ENCODE measurements at regions not wholly inside any gene's neighbourhood (a gene's known extent, or its start where the extent isn't known, plus 50 kb on each side); places are given as distances from the start of the nearest gene placed in this dataset.

DNA sequence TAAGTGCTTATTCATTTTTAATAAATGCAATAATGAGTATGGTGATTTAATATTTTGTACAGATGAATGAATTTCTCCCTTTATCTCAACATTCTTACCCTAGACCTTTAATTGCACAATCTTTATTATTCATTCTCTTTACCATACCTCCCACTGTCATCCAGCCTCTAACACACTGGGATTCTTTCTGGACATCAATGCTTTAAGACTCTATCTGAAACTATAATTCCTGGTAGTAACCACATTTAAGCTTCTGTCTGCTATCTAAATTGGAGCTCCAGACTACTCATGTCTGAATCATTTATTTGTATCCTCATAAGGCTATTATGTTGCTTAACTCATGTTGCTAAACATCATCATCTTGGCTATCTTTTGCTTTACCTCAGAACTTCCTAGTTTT lies 270.2 kb downstream of the ALG10B start:
- DNase-seq: no peak

DNA sequence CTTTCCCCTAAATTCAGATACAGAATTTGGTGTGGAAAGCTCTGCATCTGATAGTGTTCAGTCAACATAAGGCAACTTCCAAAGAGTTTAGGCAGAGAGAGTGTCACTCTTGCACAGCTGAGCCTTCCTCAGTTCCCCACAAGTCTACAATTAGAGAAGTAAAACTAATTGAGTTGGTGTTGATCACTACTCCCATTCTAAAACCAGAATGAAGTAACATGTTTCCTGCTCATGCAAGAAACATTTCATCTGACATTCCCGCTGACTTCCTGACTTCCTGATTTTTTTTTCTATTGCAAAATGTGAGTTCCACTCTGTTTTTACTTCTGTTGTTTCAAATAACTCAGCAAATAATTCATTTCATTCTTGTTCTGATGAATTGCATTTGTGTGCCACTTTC lies 271.0 kb downstream of the ALG10B start:
- DNase-seq: no peak

DNA sequence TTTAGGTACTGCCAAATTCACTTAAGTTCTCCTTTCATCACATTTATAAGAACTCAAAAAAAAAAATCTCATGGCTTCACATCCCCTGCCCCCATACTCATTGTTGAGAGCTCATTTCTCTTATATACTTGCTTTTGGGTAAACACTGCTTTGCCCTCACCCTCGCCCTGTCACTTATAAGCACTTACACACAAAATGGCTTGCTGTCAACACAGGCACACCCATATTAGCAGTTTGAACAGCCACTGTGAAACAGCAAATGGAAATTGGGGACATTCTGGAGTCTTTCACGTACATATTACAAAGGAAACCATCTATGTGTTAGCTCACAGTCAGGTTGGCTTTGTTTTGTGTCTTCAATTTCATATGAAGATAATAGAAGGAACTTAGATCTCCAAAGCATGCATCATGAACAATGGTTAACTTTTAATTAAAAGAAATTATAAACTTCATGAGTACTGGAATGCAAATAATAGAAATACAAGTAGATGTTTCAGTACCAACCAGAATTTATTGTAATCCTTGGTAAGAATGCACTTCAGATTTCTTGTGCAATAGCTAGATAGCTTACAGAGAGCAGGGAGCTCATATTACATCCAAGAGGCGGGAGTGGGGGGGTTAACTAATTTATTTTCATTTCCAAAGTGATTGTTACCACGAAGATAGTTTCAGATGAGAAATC lies 272.2 kb downstream of the ALG10B start:
- DNase-seq: peak in 1 of 3 experiments; percentile 13

DNA sequence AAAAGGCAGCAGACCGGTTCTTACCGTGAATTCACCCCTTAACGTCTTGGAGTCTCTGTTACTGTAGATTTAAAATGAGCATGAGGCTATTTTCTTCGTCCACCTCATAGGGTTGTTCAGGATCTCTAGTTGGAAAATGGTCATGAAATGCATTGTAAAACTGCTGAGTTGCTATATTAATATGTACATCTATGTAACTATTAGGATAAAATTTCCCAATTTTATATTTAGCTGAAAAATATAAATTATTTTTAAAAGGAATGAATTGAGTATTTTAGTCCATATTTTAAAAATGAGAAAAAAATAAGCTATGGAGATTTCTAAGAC lies 272.7 kb downstream of the ALG10B start:
- no peak for DNase-seq

DNA sequence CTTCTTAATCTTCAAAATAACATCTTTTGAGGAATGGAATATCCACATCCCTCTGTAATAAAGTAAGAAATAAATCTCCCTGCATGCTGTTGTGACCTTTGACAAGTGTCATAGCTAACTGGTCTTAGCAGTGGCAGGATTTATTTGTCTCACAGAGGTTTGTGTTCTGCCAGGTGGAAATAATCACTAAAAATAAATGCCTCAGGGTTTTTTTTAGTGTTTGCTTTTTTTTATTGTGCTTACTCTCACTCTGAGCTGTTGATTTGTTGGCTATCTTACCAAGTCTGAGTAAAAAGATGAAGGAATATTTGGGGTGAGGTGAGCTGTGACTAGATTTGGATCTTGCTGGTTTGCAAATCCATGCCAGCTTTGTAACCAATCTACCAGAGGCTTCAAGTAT lies 285.4 kb downstream of the ALG10B start:
- peak in 2 of 3 experiments; percentile 9 to 68 for DNase-seq

Data from NCI-H1417 (cell line).